Activated CD4-positive, alpha-beta T cell treated with anti-CD3 and anti-CD28 coated beads, Interleukin-2, amount 10 ng/mL, durations not matched to agents 7 days and 5 days (primary cell): ENCODE measurements at regions not wholly inside any gene's neighbourhood (a gene's known extent, or its start where the extent isn't known, plus 50 kb on each side); places are given as distances from the start of the nearest gene placed in this dataset.
"Not testable (repeated sequence)": the region's sequence is repeated elsewhere in the genome, so short reads cannot be mapped to it uniquely, and the experiment has no call there.

Experiments used
- CTCF ChIA-PET: fragments of 350-600 bp; sonication (Branson Sonifier 250); formaldehyde crosslinking; loops from one replicate; lab custom pipeline; 2021; ENCODE audit warnings: antibody characterized with exemption; lab: Charles Lee
- POLR2A ChIA-PET: fragments of 350-600 bp; sonication (Branson Sonifier 250); formaldehyde crosslinking; loops from one replicate; lab custom pipeline; 2021; ENCODE audit warnings: antibody characterized with exemption; lab: Charles Lee
- DNase-seq: peaks from one replicate; pipeline ENCODE4 v3.0.0-alpha.2; 2020
- H3K27ac Mint-ChIP-seq: one replicate; pipeline ENCODE4 v1.8.0; 2021; ENCODE audit warnings: mild to moderate bottlenecking, moderate library complexity, mixed read lengths
- H3K27me3 Mint-ChIP-seq: one replicate; pipeline ENCODE4 v1.8.0; 2021; ENCODE audit warnings: mixed read lengths
- H3K36me3 Mint-ChIP-seq: one replicate; pipeline ENCODE4 v1.8.0; 2021; ENCODE audit warnings: low read depth, mixed read lengths
- H3K4me1 Mint-ChIP-seq: one replicate; pipeline ENCODE4 v1.8.0; 2021; ENCODE audit warnings: mixed read lengths
- H3K4me3 Mint-ChIP-seq: one replicate; pipeline ENCODE4 v1.8.0; 2021; ENCODE audit warnings: mild to moderate bottlenecking, moderate library complexity, mixed read lengths
- H3K9me3 Mint-ChIP-seq: one replicate; pipeline ENCODE4 v1.8.0; 2021; ENCODE audit warnings: mixed read lengths

GRCh38 chr3:87135412-87135811 is 91.7 kb upstream of the CHMP2B start:
- Mint-ChIP-seq H3K27ac (no peak overlapping the region), H3K36me3 (no peaks in the 10 kb centered on the region), H3K4me1 (no peaks in the 10 kb centered on the region), H3K9me3 (no peaks in the 10 kb centered on the region), H3K4me3 (no peak overlapping the region), H3K27me3 (peaks cover 2% of the 10 kb centered on the region)
- DNase-seq: no peak
- CTCF ChIA-PET: no interaction called here
- POLR2A ChIA-PET: no interaction called here

- Mint-ChIP-seq H3K36me3 (no peaks in the 10 kb centered on the region), H3K27ac (no peak overlapping the region), H3K4me1 (no peaks in the 10 kb centered on the region), H3K9me3 (no peaks in the 10 kb centered on the region), H3K4me3 (no peak overlapping the region), H3K27me3 (peaks cover 2% of the 10 kb centered on the region)
- POLR2A ChIA-PET: no interaction called here
- no peak for DNase-seq
- CTCF ChIA-PET: no interaction called here
Observed at GRCh38 chr3:87132801-87133200, 94.3 kb upstream of the CHMP2B start.

- no peaks in the 10 kb centered on the region for H3K27me3 Mint-ChIP-seq
- ChIA-PET CTCF (no interaction called here), POLR2A (no interaction called here)
- no peak overlapping the region for H3K4me3 Mint-ChIP-seq
- DNase-seq: no peak
- no peak overlapping the region for H3K27ac Mint-ChIP-seq
- H3K9me3 Mint-ChIP-seq: no peaks in the 10 kb centered on the region
- no peaks in the 10 kb centered on the region for H3K4me1 Mint-ChIP-seq
- no peaks in the 10 kb centered on the region for H3K36me3 Mint-ChIP-seq
Observed at GRCh38 chr3:87128006-87128405, 99.1 kb upstream of the CHMP2B start.

- no peak for DNase-seq
- no peaks in the 10 kb centered on the region for H3K4me1 Mint-ChIP-seq
- H3K9me3 Mint-ChIP-seq: no peaks in the 10 kb centered on the region
- CTCF ChIA-PET: no interaction called here
- H3K27ac Mint-ChIP-seq: no peak overlapping the region
- POLR2A ChIA-PET: no interaction called here
- H3K36me3 Mint-ChIP-seq: no peaks in the 10 kb centered on the region
- no peaks in the 10 kb centered on the region for H3K27me3 Mint-ChIP-seq
- H3K4me3 Mint-ChIP-seq: no peak overlapping the region
Observed at GRCh38 chr3:87127281-87127680, 99.8 kb upstream of the CHMP2B start.

GRCh38 chr3:87126321-87126720 is 100.8 kb upstream of the CHMP2B start:
- Mint-ChIP-seq H3K27ac (no peak overlapping the region), H3K4me1 (no peaks in the 10 kb centered on the region), H3K36me3 (no peaks in the 10 kb centered on the region), H3K27me3 (no peaks in the 10 kb centered on the region), H3K4me3 (no peak overlapping the region), H3K9me3 (no peaks in the 10 kb centered on the region)
- POLR2A ChIA-PET: no interaction called here
- CTCF ChIA-PET: no interaction called here
- DNase-seq: no peak

GRCh38 chr3:87125116-87125515 is 102.0 kb upstream of the CHMP2B start:
- H3K36me3 Mint-ChIP-seq: no peaks in the 10 kb centered on the region
- no peaks in the 10 kb centered on the region for H3K27me3 Mint-ChIP-seq
- POLR2A ChIA-PET: no interaction called here
- H3K9me3 Mint-ChIP-seq: no peaks in the 10 kb centered on the region
- no peak overlapping the region for H3K27ac Mint-ChIP-seq
- H3K4me1 Mint-ChIP-seq: no peaks in the 10 kb centered on the region
- H3K4me3 Mint-ChIP-seq: no peak overlapping the region
- CTCF ChIA-PET: no interaction called here
- no peak for DNase-seq

GRCh38 chr3:87122766-87123165 is 104.3 kb upstream of the CHMP2B start:
- H3K36me3 Mint-ChIP-seq: no peaks in the 10 kb centered on the region
- no peak for DNase-seq
- H3K4me3 Mint-ChIP-seq: no peak overlapping the region
- H3K4me1 Mint-ChIP-seq: no peaks in the 10 kb centered on the region
- CTCF ChIA-PET: no interaction called here
- no peaks in the 10 kb centered on the region for H3K27me3 Mint-ChIP-seq
- H3K27ac Mint-ChIP-seq: no peak overlapping the region
- no peaks in the 10 kb centered on the region for H3K9me3 Mint-ChIP-seq
- POLR2A ChIA-PET: no interaction called here

- CTCF ChIA-PET: no interaction called here
- H3K4me1 Mint-ChIP-seq: no peaks in the 10 kb centered on the region
Observed at GRCh38 chr3:87121856-87122255, 105.3 kb upstream of the CHMP2B start.

GRCh38 chr3:87120881-87121280 is 106.2 kb upstream of the CHMP2B start:
- no peaks in the 10 kb centered on the region for H3K36me3 Mint-ChIP-seq
- POLR2A ChIA-PET: no interaction called here

More at GRCh38 chr3:87121856-87122255, 105.3 kb upstream of the CHMP2B start:
- Mint-ChIP-seq H3K4me3 (no peak overlapping the region), H3K36me3 (no peaks in the 10 kb centered on the region), H3K27ac (no peak overlapping the region), H3K9me3 (no peaks in the 10 kb centered on the region), H3K27me3 (no peaks in the 10 kb centered on the region)
- POLR2A ChIA-PET: no interaction called here
- DNase-seq: no peak

GRCh38 chr3:87120236-87120635 is 106.9 kb upstream of the CHMP2B start:
- H3K27ac Mint-ChIP-seq: no peak overlapping the region
- H3K27me3 Mint-ChIP-seq: no peaks in the 10 kb centered on the region
- H3K36me3 Mint-ChIP-seq: no peaks in the 10 kb centered on the region
- no peak for DNase-seq
- no peaks in the 10 kb centered on the region for H3K9me3 Mint-ChIP-seq
- ChIA-PET POLR2A (no interaction called here), CTCF (no interaction called here)
- no peak overlapping the region for H3K4me3 Mint-ChIP-seq
- no peaks in the 10 kb centered on the region for H3K4me1 Mint-ChIP-seq

More at GRCh38 chr3:87120881-87121280, 106.2 kb upstream of the CHMP2B start:
- DNase-seq: no peak
- H3K4me1 Mint-ChIP-seq: no peaks in the 10 kb centered on the region
- CTCF ChIA-PET: no interaction called here
- no peaks in the 10 kb centered on the region for H3K27me3 Mint-ChIP-seq
- no peak overlapping the region for H3K27ac Mint-ChIP-seq
- no peak overlapping the region for H3K4me3 Mint-ChIP-seq
- no peaks in the 10 kb centered on the region for H3K9me3 Mint-ChIP-seq

- Mint-ChIP-seq H3K27me3 (no peaks in the 10 kb centered on the region), H3K9me3 (peaks cover 4% of the 10 kb centered on the region), H3K4me1 (no peaks in the 10 kb centered on the region), H3K36me3 (no peaks in the 10 kb centered on the region), H3K4me3 (no peak overlapping the region), H3K27ac (no peak overlapping the region)
- no peak for DNase-seq
- ChIA-PET POLR2A (no interaction called here), CTCF (no interaction called here)
Observed at GRCh38 chr3:87109465-87109864, 117.6 kb upstream of the CHMP2B start.

GRCh38 chr3:87101861-87102625 is 111.1 kb upstream of the VGLL3 start:
- H3K4me1 Mint-ChIP-seq: no peaks in the 10 kb centered on the region
- DNase-seq: no peak
- H3K9me3 Mint-ChIP-seq: no peaks in the 10 kb centered on the region
- H3K27me3 Mint-ChIP-seq: no peaks in the 10 kb centered on the region
- CTCF ChIA-PET: no interaction called here
- H3K4me3 Mint-ChIP-seq: no peak overlapping the region
- POLR2A ChIA-PET: no interaction called here
- H3K27ac Mint-ChIP-seq: no peak overlapping the region
- no peaks in the 10 kb centered on the region for H3K36me3 Mint-ChIP-seq

GRCh38 chr3:87097733-87098132 is 106.8 kb upstream of the VGLL3 start:
- H3K27ac Mint-ChIP-seq, H3K9me3 Mint-ChIP-seq, H3K27me3 Mint-ChIP-seq, H3K4me3 Mint-ChIP-seq, H3K36me3 Mint-ChIP-seq, POLR2A ChIA-PET, DNase-seq, H3K4me1 Mint-ChIP-seq: not testable (repeated sequence)
- CTCF ChIA-PET: interaction anchor here (1.2 kb wide), 1 partner anchor 13 kb away, joined by 3 read pairs; no protein-coding TSS in a partner anchor

GRCh38 chr3:87090631-87091030 is 99.7 kb upstream of the VGLL3 start:
- Mint-ChIP-seq H3K36me3 (no peaks in the 10 kb centered on the region), H3K4me1 (peaks cover 8% of the 10 kb centered on the region), H3K9me3 (peaks cover 2% of the 10 kb centered on the region), H3K27ac (no peak overlapping the region), H3K27me3 (peaks cover 5% of the 10 kb centered on the region), H3K4me3 (no peak overlapping the region)
- ChIA-PET CTCF (no interaction called here), POLR2A (no interaction called here)
- no peak for DNase-seq
